A204.1 (cell line): ENCODE measurements at regions not wholly inside any gene's neighbourhood (a gene's known extent, or its start where the extent isn't known, plus 50 kb on each side); places are given as distances from the start of the nearest gene placed in this dataset.
"Not testable (repeated sequence)": the region's sequence is repeated elsewhere in the genome, so short reads cannot be mapped to it uniquely, and the experiment has no call there.

ENCODE experiments used
- FAIRE-seq: peaks from 2 replicates; lab custom pipeline; 2012; peaks lifted over from hg19 to GRCh38; lab: Jason Lieb, UNC

- FAIRE-seq, result no peak
Observed at GRCh38 chr3:176867681-176868663, 329.3 kb downstream of the TBL1XR1 start.

GRCh38 chr3:176861137-176861536 lies 336.1 kb downstream of the TBL1XR1 start:
- FAIRE-seq, result no peak

GRCh38 chr3:176856721-176857120 lies 340.6 kb downstream of the TBL1XR1 start:
- no peak for FAIRE-seq

- no peak for FAIRE-seq
Observed at GRCh38 chr3:176855901-176856486, 341.3 kb downstream of the TBL1XR1 start.

GRCh38 chr3:176855213-176855612 lies 342.1 kb downstream of the TBL1XR1 start:
- no peak for FAIRE-seq

- FAIRE-seq, result no peak
Observed at GRCh38 chr3:176850498-176850897, 346.8 kb downstream of the TBL1XR1 start.

- no peak for FAIRE-seq
Observed at GRCh38 chr3:176848431-176849214, 348.7 kb downstream of the TBL1XR1 start.

GRCh38 chr3:176842914-176843313 lies 354.4 kb downstream of the TBL1XR1 start:
- FAIRE-seq, result no peak

GRCh38 chr3:176840641-176841286 lies 356.5 kb downstream of the TBL1XR1 start:
- FAIRE-seq, result no peak

- FAIRE-seq, result no peak
Observed at GRCh38 chr3:176839901-176840300, 357.4 kb downstream of the TBL1XR1 start.

- no peak for FAIRE-seq
Observed at GRCh38 chr3:176839466-176839865, 357.8 kb downstream of the TBL1XR1 start.

GRCh38 chr3:176827244-176827643 lies 370.0 kb downstream of the TBL1XR1 start:
- not testable (repeated sequence) for FAIRE-seq

GRCh38 chr3:176824811-176825210 lies 372.5 kb downstream of the TBL1XR1 start:
- FAIRE-seq, result no peak

GRCh38 chr3:176820764-176821163 lies 376.5 kb downstream of the TBL1XR1 start:
- FAIRE-seq, result no peak

- FAIRE-seq, result no peak
Observed at GRCh38 chr3:176816937-176817336, 380.3 kb downstream of the TBL1XR1 start.

- no peak for FAIRE-seq
Observed at GRCh38 chr3:176814285-176814684, 383.0 kb downstream of the TBL1XR1 start.

- FAIRE-seq, result no peak
Observed at GRCh38 chr3:176807938-176808337, 389.3 kb downstream of the TBL1XR1 start.

GRCh38 chr3:176799675-176800074 lies 397.6 kb downstream of the TBL1XR1 start:
- FAIRE-seq, result no peak

GRCh38 chr3:176798680-176799079 lies 398.6 kb downstream of the TBL1XR1 start:
- no peak for FAIRE-seq

GRCh38 chr3:176796371-176796770 lies 400.9 kb downstream of the TBL1XR1 start:
- no peak for FAIRE-seq

- FAIRE-seq, result no peak
Observed at GRCh38 chr3:176795891-176796290, 401.4 kb downstream of the TBL1XR1 start.

- FAIRE-seq, result no peak
Observed at GRCh38 chr3:176794406-176794805, 402.9 kb downstream of the TBL1XR1 start.
